Endothelial cell of umbilical vein (primary cell): ENCODE measurements at regions not wholly inside any gene's neighbourhood (a gene's known extent, or its start where the extent isn't known, plus 50 kb on each side); places are given as distances from the start of the nearest gene placed in this dataset.

ENCODE experiments used
- BruUV-seq: library from RNA; stranded (reverse); fragments of 400-500 nt; replicated peaks from 2 replicates; lab custom pipeline; 2021; lab: Mats Ljungman, UMichigan
- CTCF ChIA-PET: fragments of 300-600, 350-600 bp; sonication (Branson Sonifier 250); formaldehyde crosslinking; loops from one replicate; lab custom pipeline; 2021; ENCODE audit warnings: antibody characterized with exemption, inconsistent platforms; lab: Charles Lee
- POLR2A ChIA-PET: fragments of 300-600, 350-600 bp; sonication (Branson Sonifier 250); formaldehyde crosslinking; loops from one replicate; lab custom pipeline; 2021; ENCODE audit warnings: antibody characterized with exemption, inconsistent platforms; lab: Charles Lee
- DNase-seq: peaks from one replicate; pipeline ENCODE4 v3.0.0-alpha.2; 2011; ENCODE audit warnings: low read depth, low spot score
- FAIRE-seq: peaks from 2 replicates; lab custom pipeline; 2011; peaks lifted over from hg19 to GRCh38; lab: Jason Lieb, UNC
- H2AFZ ChIP-seq: 2 replicates; pipeline ENCODE4 v1.6.0; 2012; ENCODE audit warnings: low read depth, low read length, control low read depth, inconsistent platforms
- H3K27ac ChIP-seq: 2 replicates; pipeline ENCODE4 v1.5.1; 2011; ENCODE audit warnings: low read depth, mild to moderate bottlenecking, control low read depth, low read length, moderate library complexity; ENCODE audit not compliant: insufficient read depth
- H3K27me3 ChIP-seq, 2 experiments: 2 replicates each; pipeline versions ENCODE4 v1.6.0 to v1.6.1; 2011; ENCODE audit warnings: low read length in 2 of 2, mixed read lengths in 1 of 2; ENCODE audit not compliant: control insufficient read depth in 2 of 2, insufficient read depth in 2 of 2
- H3K36me3 ChIP-seq, 2 experiments: 2 replicates in 1 of 2; 3 replicates in 1 of 2; pipeline ENCODE4 v1.5.1; 2011; ENCODE audit warnings: low read length in 2 of 2, mild to moderate bottlenecking in 1 of 2, moderate library complexity in 1 of 2; ENCODE audit not compliant: control insufficient read depth in 2 of 2, insufficient read depth in 2 of 2; ENCODE audit errors: extremely low read depth in 1 of 2
- H3K4me1 ChIP-seq: 3 replicates; pipeline ENCODE4 v1.5.1; 2011; ENCODE audit warnings: mild to moderate bottlenecking, low read length; ENCODE audit not compliant: control insufficient read depth, insufficient read depth; ENCODE audit errors: extremely low read depth
- H3K4me2 ChIP-seq: 2 replicates; pipeline ENCODE4 v1.6.1; 2011; ENCODE audit warnings: low read length, control low read depth, mixed read lengths; ENCODE audit not compliant: insufficient read depth
- H3K4me3 ChIP-seq, 3 experiments: fragments of 200-600 bp in 1 of 3; sonication (generic), shearing (Covaris generic) in 1 of 3; replicated peaks in 1 of 3; 2 replicates each; pipeline ENCODE4 v1.5.1; 2011 to 2016; ENCODE audit warnings: control low read depth in 3 of 3, low read length in 3 of 3, mild to moderate bottlenecking in 2 of 3, inconsistent platforms in 1 of 3, low read depth in 1 of 3, moderate library complexity in 1 of 3; ENCODE audit not compliant: insufficient read depth in 1 of 3
- H3K79me2 ChIP-seq: 2 replicates; pipeline ENCODE4 v1.6.0; 2012; ENCODE audit warnings: low read length, inconsistent platforms; ENCODE audit not compliant: control insufficient read depth, insufficient read depth
- H3K9ac ChIP-seq: replicated peaks from 2 replicates; pipeline ENCODE3; 2011; ENCODE audit warnings: low read length, control low read depth; ENCODE audit not compliant: insufficient read depth; ENCODE audit errors: extremely low read depth
- H3K9me1 ChIP-seq: replicated peaks from 3 replicates; pipeline ENCODE4 v1.6.0; 2011; ENCODE audit warnings: mild to moderate bottlenecking, low read length; ENCODE audit not compliant: control insufficient read depth, insufficient read depth; ENCODE audit errors: extremely low read depth
- H3K9me3 ChIP-seq: replicated peaks from 2 replicates; pipeline ENCODE4 v1.5.1; 2012; ENCODE audit warnings: low read length, inconsistent platforms; ENCODE audit not compliant: control insufficient read depth, insufficient read depth
- H4K20me1 ChIP-seq: replicated peaks from 2 replicates; pipeline ENCODE3; 2011; ENCODE audit warnings: mild to moderate bottlenecking, low read length; ENCODE audit not compliant: control insufficient read depth, insufficient read depth; ENCODE audit errors: extremely low read depth
- EZH2 ChIP-seq: IDR thresholded peaks from 2 replicates; pipeline ENCODE4 v1.6.1; 2012; ENCODE audit warnings: borderline replicate concordance, low read depth, mild to moderate bottlenecking, moderate library complexity, low read length, inconsistent platforms; ENCODE audit not compliant: severe bottlenecking
- FOS ChIP-seq: IDR thresholded peaks from 2 replicates; pipeline ENCODE4 v1.6.1; 2011; ENCODE audit warnings: mild to moderate bottlenecking, low read length, moderate library complexity, borderline replicate concordance; ENCODE audit not compliant: insufficient read depth
- GATA2 ChIP-seq: IDR thresholded peaks from 2 replicates; pipeline ENCODE4 v1.7.0; 2011; ENCODE audit warnings: low read depth, mild to moderate bottlenecking, moderate library complexity, mixed read lengths, low read length; ENCODE audit not compliant: insufficient read length, insufficient read depth
- JUN ChIP-seq: IDR thresholded peaks from 2 replicates; pipeline ENCODE4 v1.6.1; 2011; ENCODE audit warnings: borderline replicate concordance, low read depth; ENCODE audit not compliant: insufficient read length, insufficient read depth
- MYC ChIP-seq: IDR thresholded peaks from one replicate; pipeline ENCODE4 v1.6.1; 2011; ENCODE audit warnings: mild to moderate bottlenecking, low read depth, low read length
- POLR2A ChIP-seq: IDR thresholded peaks from 2 replicates; pipeline ENCODE4 v1.6.1; 2012; ENCODE audit warnings: low read depth, mild to moderate bottlenecking, control low read depth, low read length
- POLR2AphosphoS5 ChIP-seq: IDR thresholded peaks from 2 replicates; pipeline ENCODE4 v1.6.1; 2012; ENCODE audit warnings: low read depth, mild to moderate bottlenecking, control low read depth, low read length, moderate library complexity; ENCODE audit not compliant: insufficient read depth
- dilution Hi-C: fragments of 300-500 bp; cut with MboI; formaldehyde crosslinking; loops from one replicate; pipeline ENCODE4 v1.15.0; 2019; ENCODE audit warnings: low sequenced_read_pairs; ENCODE audit not compliant: extremely low pct_ligation_motif_present
- intact Hi-C: fragments of 100-400 bp; cut with micrococcal nuclease; formaldehyde crosslinking; loops from one replicate; pipeline ENCODE4 v1.10.0; 2022
- TF ChIP-seq, protein P1 (sequence below): IDR thresholded peaks from 2 replicates; pipeline ENCODE4 v1.6.1; 2011; ENCODE audit not compliant: insufficient read depth, insufficient read length
- TF ChIP-seq, protein P2 (sequence below), 2 donors: IDR thresholded peaks; 1 replicate in 1 of 2; 2 replicates in 1 of 2; pipeline ENCODE4 v1.5.1; 2011; ENCODE audit warnings: low read length in 2 of 2, mild to moderate bottlenecking in 2 of 2, moderate library complexity in 2 of 2, control low read depth in 1 of 2, inconsistent platforms in 1 of 2, low read depth in 1 of 2; ENCODE audit not compliant: insufficient read depth in 1 of 2; ENCODE audit errors: extremely low read depth in 1 of 2

GRCh38 chr6:106754215-106754614 is 124.8 kb downstream of the QRSL1 start:
- no peaks in the 10 kb centered on the region for H3K79me2 ChIP-seq
- BruUV-seq = no TSS peak
- DNase-seq (no peak), FAIRE-seq (no peak)
- H3K9ac ChIP-seq = no peak overlapping the region
- H3K27me3 ChIP-seq = no peaks in the 10 kb centered on the region
- H3K4me1 ChIP-seq = no peaks in the 10 kb centered on the region
- H2AFZ ChIP-seq = no peak overlapping the region
- no peak for TF ChIP-seq EZH2
- TF ChIP-seq MYC = no peak
- TF ChIP-seq POLR2A = no peak
- TF ChIP-seq POLR2AphosphoS5 = no peak
- TF ChIP-seq FOS = no peak
- TF ChIP-seq, protein P1, sequence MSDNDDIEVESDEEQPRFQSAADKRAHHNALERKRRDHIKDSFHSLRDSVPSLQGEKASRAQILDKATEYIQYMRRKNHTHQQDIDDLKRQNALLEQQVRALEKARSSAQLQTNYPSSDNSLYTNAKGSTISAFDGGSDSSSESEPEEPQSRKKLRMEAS = no peak
- TF ChIP-seq GATA2 = no peak
- TF ChIP-seq JUN = no peak
- TF ChIP-seq, protein P2, sequence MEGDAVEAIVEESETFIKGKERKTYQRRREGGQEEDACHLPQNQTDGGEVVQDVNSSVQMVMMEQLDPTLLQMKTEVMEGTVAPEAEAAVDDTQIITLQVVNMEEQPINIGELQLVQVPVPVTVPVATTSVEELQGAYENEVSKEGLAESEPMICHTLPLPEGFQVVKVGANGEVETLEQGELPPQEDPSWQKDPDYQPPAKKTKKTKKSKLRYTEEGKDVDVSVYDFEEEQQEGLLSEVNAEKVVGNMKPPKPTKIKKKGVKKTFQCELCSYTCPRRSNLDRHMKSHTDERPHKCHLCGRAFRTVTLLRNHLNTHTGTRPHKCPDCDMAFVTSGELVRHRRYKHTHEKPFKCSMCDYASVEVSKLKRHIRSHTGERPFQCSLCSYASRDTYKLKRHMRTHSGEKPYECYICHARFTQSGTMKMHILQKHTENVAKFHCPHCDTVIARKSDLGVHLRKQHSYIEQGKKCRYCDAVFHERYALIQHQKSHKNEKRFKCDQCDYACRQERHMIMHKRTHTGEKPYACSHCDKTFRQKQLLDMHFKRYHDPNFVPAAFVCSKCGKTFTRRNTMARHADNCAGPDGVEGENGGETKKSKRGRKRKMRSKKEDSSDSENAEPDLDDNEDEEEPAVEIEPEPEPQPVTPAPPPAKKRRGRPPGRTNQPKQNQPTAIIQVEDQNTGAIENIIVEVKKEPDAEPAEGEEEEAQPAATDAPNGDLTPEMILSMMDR (IDR thresholded peaks at IDR 0.05; ENCODE audit: extremely low read depth in 1 of 2, insufficient read depth in 1 of 2, low read depth in 1 of 2, low read length in 2 of 2) = no peak
- ChIA-PET POLR2A (no interaction called here), CTCF (interaction anchor here (1.2 kb wide), 1 partner anchor 19 kb away, joined by 3 read pairs; no protein-coding TSS in a partner anchor)
- intact Hi-C loops = no loop called here
- no peak overlapping the region for H3K27ac ChIP-seq
- no peak overlapping the region for H3K4me3 ChIP-seq
- dilution Hi-C loops = no loop called here
- H3K4me2 ChIP-seq = no peak overlapping the region
- no peaks in the 10 kb centered on the region for H3K36me3 ChIP-seq
- H3K9me3 ChIP-seq = no peaks in the 10 kb centered on the region
- H3K9me1 ChIP-seq = no peaks in the 10 kb centered on the region
- no peaks in the 10 kb centered on the region for H4K20me1 ChIP-seq
